ENCODE measurements at regions not wholly inside any gene's neighbourhood (a gene's known extent, or its start where the extent isn't known, plus 50 kb on each side); places are given as distances from the start of the nearest gene placed in this dataset.

DNA sequence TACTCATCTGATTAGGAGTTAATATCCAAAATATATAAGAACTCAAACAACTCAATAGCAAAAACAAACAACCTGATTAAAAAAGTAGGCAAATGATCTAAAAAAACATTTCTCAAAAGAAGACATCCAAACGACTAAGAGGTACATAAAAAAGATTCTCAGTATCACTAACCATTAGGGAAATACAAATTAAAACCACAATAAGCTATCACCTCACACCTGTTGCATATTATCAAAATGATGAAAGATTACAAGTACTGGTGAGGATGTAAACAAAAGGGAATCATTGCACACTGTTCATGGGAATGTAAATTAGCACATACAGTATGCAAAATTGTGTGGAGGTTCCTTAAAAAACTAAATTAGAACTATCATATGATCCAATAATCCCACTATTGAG lies 865.5 kb downstream of the TMEM182 start:
- TF ChIP-seq, protein P1, sequence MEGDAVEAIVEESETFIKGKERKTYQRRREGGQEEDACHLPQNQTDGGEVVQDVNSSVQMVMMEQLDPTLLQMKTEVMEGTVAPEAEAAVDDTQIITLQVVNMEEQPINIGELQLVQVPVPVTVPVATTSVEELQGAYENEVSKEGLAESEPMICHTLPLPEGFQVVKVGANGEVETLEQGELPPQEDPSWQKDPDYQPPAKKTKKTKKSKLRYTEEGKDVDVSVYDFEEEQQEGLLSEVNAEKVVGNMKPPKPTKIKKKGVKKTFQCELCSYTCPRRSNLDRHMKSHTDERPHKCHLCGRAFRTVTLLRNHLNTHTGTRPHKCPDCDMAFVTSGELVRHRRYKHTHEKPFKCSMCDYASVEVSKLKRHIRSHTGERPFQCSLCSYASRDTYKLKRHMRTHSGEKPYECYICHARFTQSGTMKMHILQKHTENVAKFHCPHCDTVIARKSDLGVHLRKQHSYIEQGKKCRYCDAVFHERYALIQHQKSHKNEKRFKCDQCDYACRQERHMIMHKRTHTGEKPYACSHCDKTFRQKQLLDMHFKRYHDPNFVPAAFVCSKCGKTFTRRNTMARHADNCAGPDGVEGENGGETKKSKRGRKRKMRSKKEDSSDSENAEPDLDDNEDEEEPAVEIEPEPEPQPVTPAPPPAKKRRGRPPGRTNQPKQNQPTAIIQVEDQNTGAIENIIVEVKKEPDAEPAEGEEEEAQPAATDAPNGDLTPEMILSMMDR (IDR thresholded peaks at IDR 0.05), result no peak
- DNase-seq (ENCODE audit: low read depth, low spot score) (no peak), ATAC-seq (no peak)
- Histone ChIP-seq H3K4me1 (ENCODE audit: control insufficient read depth, insufficient read depth, low read length) (no peaks in the 10 kb centered on the region), H3K27ac (ENCODE audit: low read length) (no peak overlapping the region), H3K27me3 (ENCODE audit: control insufficient read depth, insufficient read depth, low read length) (no peaks in the 10 kb centered on the region), H3K4me3 (ENCODE audit: low read depth in 2 of 2, low read length in 2 of 2) (no peak overlapping the region), H3K9me3 (ENCODE audit: control insufficient read depth, insufficient read depth, low read depth, low read length) (no peaks in the 10 kb centered on the region; the same call in 1 of the 2 replicates), H3K36me3 (ENCODE audit: control insufficient read depth, insufficient read depth, low read length) (no peaks in the 10 kb centered on the region)
- BruUV-seq (replicated peaks), result no TSS peak
- ChIA-PET CTCF (no interaction called here), POLR2A (no interaction called here)
- intact Hi-C loops (cut with micrococcal nuclease; ENCODE audit: unreplicated experiment) (no loop called here), in situ Hi-C loops (cut with HindIII; ENCODE audit: low pct_unique_long_range_greater_than_20kb, low sequenced_read_pairs) (no loop called here)

DNA sequence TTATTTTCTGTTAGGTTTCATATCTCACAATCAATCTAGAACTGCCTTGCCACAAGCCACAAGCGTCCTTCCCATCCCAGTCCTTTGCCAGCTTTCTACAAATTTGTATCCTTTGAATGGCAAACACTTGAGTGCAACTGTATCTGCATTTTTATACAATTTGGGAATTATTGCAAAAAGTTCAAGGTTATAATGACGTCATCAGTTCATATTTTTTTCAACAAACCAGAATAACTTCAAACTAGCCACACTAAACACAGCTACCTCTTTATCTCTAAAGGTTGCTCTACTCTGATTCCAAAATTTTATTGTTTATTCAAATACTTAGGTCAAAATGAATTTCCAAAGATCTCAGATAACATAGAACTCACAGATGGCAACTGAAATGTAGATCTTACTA lies 877.1 kb downstream of the TMEM182 start:
- TF ChIP-seq, protein P2, sequence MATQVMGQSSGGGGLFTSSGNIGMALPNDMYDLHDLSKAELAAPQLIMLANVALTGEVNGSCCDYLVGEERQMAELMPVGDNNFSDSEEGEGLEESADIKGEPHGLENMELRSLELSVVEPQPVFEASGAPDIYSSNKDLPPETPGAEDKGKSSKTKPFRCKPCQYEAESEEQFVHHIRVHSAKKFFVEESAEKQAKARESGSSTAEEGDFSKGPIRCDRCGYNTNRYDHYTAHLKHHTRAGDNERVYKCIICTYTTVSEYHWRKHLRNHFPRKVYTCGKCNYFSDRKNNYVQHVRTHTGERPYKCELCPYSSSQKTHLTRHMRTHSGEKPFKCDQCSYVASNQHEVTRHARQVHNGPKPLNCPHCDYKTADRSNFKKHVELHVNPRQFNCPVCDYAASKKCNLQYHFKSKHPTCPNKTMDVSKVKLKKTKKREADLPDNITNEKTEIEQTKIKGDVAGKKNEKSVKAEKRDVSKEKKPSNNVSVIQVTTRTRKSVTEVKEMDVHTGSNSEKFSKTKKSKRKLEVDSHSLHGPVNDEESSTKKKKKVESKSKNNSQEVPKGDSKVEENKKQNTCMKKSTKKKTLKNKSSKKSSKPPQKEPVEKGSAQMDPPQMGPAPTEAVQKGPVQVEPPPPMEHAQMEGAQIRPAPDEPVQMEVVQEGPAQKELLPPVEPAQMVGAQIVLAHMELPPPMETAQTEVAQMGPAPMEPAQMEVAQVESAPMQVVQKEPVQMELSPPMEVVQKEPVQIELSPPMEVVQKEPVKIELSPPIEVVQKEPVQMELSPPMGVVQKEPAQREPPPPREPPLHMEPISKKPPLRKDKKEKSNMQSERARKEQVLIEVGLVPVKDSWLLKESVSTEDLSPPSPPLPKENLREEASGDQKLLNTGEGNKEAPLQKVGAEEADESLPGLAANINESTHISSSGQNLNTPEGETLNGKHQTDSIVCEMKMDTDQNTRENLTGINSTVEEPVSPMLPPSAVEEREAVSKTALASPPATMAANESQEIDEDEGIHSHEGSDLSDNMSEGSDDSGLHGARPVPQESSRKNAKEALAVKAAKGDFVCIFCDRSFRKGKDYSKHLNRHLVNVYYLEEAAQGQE (IDR thresholded peaks at IDR 0.05; ENCODE audit: insufficient read depth in 1 of 2, low read depth in 2 of 2, low read length in 1 of 2), result no peak
- TF ChIP-seq POLR2AphosphoS5 (IDR thresholded peaks at IDR 0.05; ENCODE audit: low read depth, low read length) (no peak), TCF7L2 (IDR thresholded peaks at IDR 0.05; ENCODE audit: low read depth, low read length) (no peak), SIN3A (IDR thresholded peaks at IDR 0.05; ENCODE audit: borderline replicate concordance, insufficient read depth, low read depth, low read length) (no peak)
- TF ChIP-seq, protein P1 (IDR thresholded peaks at IDR 0.05), result no peak
- ChIA-PET CTCF (no interaction called here), POLR2A (no interaction called here)
- BruUV-seq (replicated peaks), result no TSS peak
- H3K4me1 ChIP-seq (ENCODE audit: control insufficient read depth, insufficient read depth, low read length), result no peaks in the 10 kb centered on the region
- in situ Hi-C loops (cut with HindIII; ENCODE audit: low pct_unique_long_range_greater_than_20kb, low sequenced_read_pairs) (no loop called here), intact Hi-C loops (cut with micrococcal nuclease; ENCODE audit: unreplicated experiment) (no loop called here)
- ATAC-seq, result no peak
- peaks cover 3% of the 10 kb centered on the region; the same call in 1 of the 2 replicates for H3K9me3 ChIP-seq (ENCODE audit: control insufficient read depth, insufficient read depth, low read depth, low read length)
- no peaks in the 10 kb centered on the region for H3K36me3 ChIP-seq (ENCODE audit: control insufficient read depth, insufficient read depth, low read length)
- no peak overlapping the region for H3K27ac ChIP-seq (ENCODE audit: low read length)
- H3K27me3 ChIP-seq (ENCODE audit: control insufficient read depth, insufficient read depth, low read length), result no peaks in the 10 kb centered on the region
- no peak overlapping the region for H3K4me3 ChIP-seq (ENCODE audit: low read depth in 2 of 2, low read length in 2 of 2)
- no peak for DNase-seq (ENCODE audit: low read depth, low spot score)

DNA sequence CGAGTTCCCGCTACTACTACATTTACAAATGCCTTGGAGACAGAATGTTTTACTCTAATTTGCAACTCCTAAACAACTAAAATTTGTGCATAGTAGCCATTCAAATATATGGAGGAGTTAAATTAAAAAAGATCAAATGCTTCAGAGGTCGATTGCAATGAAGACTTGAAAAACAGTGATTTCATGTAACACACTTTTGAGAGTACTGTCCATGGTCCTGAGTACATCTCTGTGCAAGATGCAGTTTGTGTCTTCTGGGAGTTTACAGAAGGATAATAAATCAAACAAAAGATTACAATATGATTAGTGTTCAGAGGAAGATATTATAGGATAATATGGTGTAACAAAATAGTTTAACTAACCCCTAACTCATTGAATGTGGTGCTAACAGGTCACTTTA lies 894.7 kb downstream of the TMEM182 start:
- no peaks in the 10 kb centered on the region for H3K4me1 ChIP-seq (ENCODE audit: control insufficient read depth, insufficient read depth, low read length)
- intact Hi-C loops (cut with micrococcal nuclease; ENCODE audit: unreplicated experiment), result no loop called here
- no peaks in the 10 kb centered on the region for H3K9me3 ChIP-seq (ENCODE audit: control insufficient read depth, insufficient read depth, low read depth, low read length)
- BruUV-seq (replicated peaks), result no TSS peak
- in situ Hi-C loops (cut with HindIII; ENCODE audit: low pct_unique_long_range_greater_than_20kb, low sequenced_read_pairs), result no loop called here
- no peaks in the 10 kb centered on the region for H3K36me3 ChIP-seq (ENCODE audit: control insufficient read depth, insufficient read depth, low read length)
- H3K27ac ChIP-seq (ENCODE audit: low read length), result no peak overlapping the region
- CTCF ChIA-PET, result no interaction called here
- no peaks in the 10 kb centered on the region for H3K27me3 ChIP-seq (ENCODE audit: control insufficient read depth, insufficient read depth, low read length)
- POLR2A ChIA-PET, result no interaction called here
- H3K4me3 ChIP-seq (ENCODE audit: low read depth in 2 of 2, low read length in 2 of 2), result no peak overlapping the region
- no peak for DNase-seq (ENCODE audit: low read depth, low spot score)
- TF ChIP-seq, protein P2 (IDR thresholded peaks at IDR 0.05; ENCODE audit: insufficient read depth in 1 of 2, low read depth in 2 of 2, low read length in 1 of 2), result peak; percentile 55 to 77; a peak in 2 of 4 replicates
- TF ChIP-seq POLR2AphosphoS5 (IDR thresholded peaks at IDR 0.05; ENCODE audit: low read depth, low read length) (no peak), SIN3A (IDR thresholded peaks at IDR 0.05; ENCODE audit: borderline replicate concordance, insufficient read depth, low read depth, low read length) (no peak)
- ATAC-seq, result no peak

Data from Panc1 (cell line).